Calu3 (cell line): ENCODE measurements at regions not wholly inside any gene's neighbourhood (a gene's known extent, or its start where the extent isn't known, plus 50 kb on each side); places are given as distances from the start of the nearest gene placed in this dataset.

ENCODE experiments used
- BruUV-seq: library from RNA; stranded (reverse); fragments of 400-500 nt; replicated peaks from 2 replicates; lab custom pipeline; 2021; lab: Mats Ljungman, UMichigan
- CTCF ChIA-PET: fragments of 300-600 bp; sonication (Branson Sonifier 250); formaldehyde crosslinking; loops from one replicate; lab custom pipeline; 2022; ENCODE audit warnings: antibody characterized with exemption; lab: Charles Lee
- DNase-seq: peaks from one replicate; pipeline ENCODE4 v3.0.0; 2022
- H3K27ac Mint-ChIP-seq: one replicate; pipeline ENCODE4 v1.8.0; 2022; ENCODE audit warnings: mixed read lengths; ENCODE audit not compliant: unreplicated experiment
- H3K27me3 Mint-ChIP-seq: one replicate; pipeline ENCODE4 v1.8.0; 2022; ENCODE audit warnings: mixed read lengths; ENCODE audit not compliant: unreplicated experiment
- H3K36me3 Mint-ChIP-seq: one replicate; pipeline ENCODE4 v1.8.0; 2022; ENCODE audit warnings: mild to moderate bottlenecking, moderate library complexity, mixed read lengths; ENCODE audit not compliant: insufficient read depth, unreplicated experiment
- H3K4me1 Mint-ChIP-seq: one replicate; pipeline ENCODE4 v1.8.0; 2022; ENCODE audit warnings: mild to moderate bottlenecking, low read depth, mixed read lengths; ENCODE audit not compliant: unreplicated experiment
- H3K4me3 Mint-ChIP-seq: one replicate; pipeline ENCODE4 v1.8.0; 2022; ENCODE audit warnings: mild to moderate bottlenecking, low read depth, moderate library complexity, mixed read lengths; ENCODE audit not compliant: unreplicated experiment
- H3K9me3 Mint-ChIP-seq: one replicate; pipeline ENCODE4 v1.8.0; 2022; ENCODE audit warnings: low read depth, mixed read lengths; ENCODE audit not compliant: unreplicated experiment
- CTCF ChIP-seq: fragments of 200-600 bp; IDR thresholded peaks from one replicate; pipeline ENCODE4 v1.8.0; 2022; ENCODE audit warnings: antibody characterized with exemption; ENCODE audit not compliant: unreplicated experiment
- intact Hi-C: fragments of 100-400 bp; cut with micrococcal nuclease; formaldehyde crosslinking; loops from one replicate; pipeline ENCODE4 v1.10.0; 2022; ENCODE audit not compliant: unreplicated experiment

GRCh38 chr9:74336161-74336560 lies 161.0 kb upstream of the RORB start:
- no peak for DNase-seq
- CTCF ChIA-PET: no interaction called here
- no TSS peak for BruUV-seq
- Mint-ChIP-seq H3K27me3 (no peaks in the 10 kb centered on the region), H3K4me3 (no peak overlapping the region), H3K36me3 (no peaks in the 10 kb centered on the region), H3K4me1 (peaks cover 9% of the 10 kb centered on the region), H3K9me3 (peaks cover 2% of the 10 kb centered on the region), H3K27ac (no peak overlapping the region)
- TF ChIP-seq CTCF: no peak
- intact Hi-C loops: no loop called here

GRCh38 chr9:74348777-74349176 lies 148.4 kb upstream of the RORB start:
- CTCF ChIA-PET: interaction anchor here (0.6 kb wide), 1 partner anchor 738 kb away, joined by 7 read pairs; no protein-coding TSS in a partner anchor
- no peaks in the 10 kb centered on the region for H3K4me1 Mint-ChIP-seq
- H3K4me3 Mint-ChIP-seq: no peak overlapping the region
- no TSS peak for BruUV-seq
- no peaks in the 10 kb centered on the region for H3K27me3 Mint-ChIP-seq
- no peak overlapping the region for H3K27ac Mint-ChIP-seq
- H3K36me3 Mint-ChIP-seq: no peaks in the 10 kb centered on the region
- intact Hi-C loops: no loop called here
- no peak for TF ChIP-seq CTCF
- no peaks in the 10 kb centered on the region for H3K9me3 Mint-ChIP-seq
- DNase-seq: no peak

GRCh38 chr9:74355107-74355506 lies 142.0 kb upstream of the RORB start:
- no peaks in the 10 kb centered on the region for H3K4me1 Mint-ChIP-seq
- no peaks in the 10 kb centered on the region for H3K27me3 Mint-ChIP-seq
- intact Hi-C loops: no loop called here
- DNase-seq: no peak
- no peak overlapping the region for H3K4me3 Mint-ChIP-seq
- no peak for TF ChIP-seq CTCF
- no peaks in the 10 kb centered on the region for H3K9me3 Mint-ChIP-seq
- CTCF ChIA-PET: no interaction called here
- H3K36me3 Mint-ChIP-seq: no peaks in the 10 kb centered on the region
- no peak overlapping the region for H3K27ac Mint-ChIP-seq
- BruUV-seq: no TSS peak

DNA sequence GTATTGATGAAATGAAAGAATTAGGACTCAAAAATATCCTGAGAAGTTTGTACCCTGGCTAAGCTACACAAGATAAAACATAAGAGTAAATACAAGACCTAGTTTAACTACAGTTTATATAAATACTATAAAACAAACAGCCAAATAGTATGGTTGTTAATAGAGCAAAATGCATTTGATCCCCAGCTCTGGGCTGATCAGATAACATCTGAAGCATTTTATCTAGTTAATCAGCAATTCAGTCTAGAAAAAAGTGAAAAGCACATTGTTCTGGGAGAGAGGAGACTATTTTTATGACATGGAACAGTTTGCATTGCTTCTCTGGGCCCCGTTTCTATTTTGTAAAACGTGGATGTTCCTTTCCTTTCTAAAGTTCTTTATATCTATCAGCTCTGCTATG lies 139.6 kb upstream of the RORB start:
- intact Hi-C loops: no loop called here
- BruUV-seq: no TSS peak
- H3K4me3 Mint-ChIP-seq: no peak overlapping the region
- H3K4me1 Mint-ChIP-seq: no peaks in the 10 kb centered on the region
- CTCF ChIA-PET: no interaction called here
- TF ChIP-seq CTCF: no peak
- no peaks in the 10 kb centered on the region for H3K9me3 Mint-ChIP-seq
- H3K27ac Mint-ChIP-seq: no peak overlapping the region
- H3K36me3 Mint-ChIP-seq: no peaks in the 10 kb centered on the region
- DNase-seq: no peak
- no peaks in the 10 kb centered on the region for H3K27me3 Mint-ChIP-seq
